HEK293 (cell line): ENCODE measurements at regions not wholly inside any gene's neighbourhood (a gene's known extent, or its start where the extent isn't known, plus 50 kb on each side); places are given as distances from the start of the nearest gene placed in this dataset.

Experiments
- CTCF ChIA-PET: fragments of 350-600 bp; formaldehyde crosslinking; extraction: SDS; loops from one replicate; lab custom pipeline; 2021; ENCODE audit warnings: antibody characterized with exemption; lab: Yijun Ruan, JAX
- POLR2A ChIA-PET: fragments of 300-600 bp; formaldehyde crosslinking; extraction: SDS; loops from one replicate; lab custom pipeline; 2020; ENCODE audit warnings: antibody characterized with exemption, inconsistent platforms; lab: Yijun Ruan, JAX
- H3K27ac ChIP-seq: fragments of 200-500 bp; sonication (Bioruptor generic); 2 replicates; pipeline ENCODE4 v1.5.1; 2014; ENCODE audit warnings: low read depth, low read length, control low read depth, inconsistent platforms; ENCODE audit errors: extremely low read depth
- H3K36me3 ChIP-seq, 2 experiments: fragments of 200-500 bp in 1 of 2; sonication (Bioruptor generic) in 1 of 2; 1 replicate in 1 of 2; 2 replicates in 1 of 2; pipeline ENCODE4 v1.5.1; 2014 to 2017; ENCODE audit warnings: inconsistent platforms in 2 of 2, low read length in 2 of 2; ENCODE audit not compliant: control insufficient read depth in 2 of 2, insufficient read depth in 1 of 2
- H3K4me1 ChIP-seq: fragments of 200-500 bp; sonication (Bioruptor generic); 2 replicates; pipeline ENCODE4 v1.5.1; 2014; ENCODE audit warnings: mild to moderate bottlenecking, low read length, inconsistent platforms; ENCODE audit not compliant: control insufficient read depth, insufficient read depth
- H3K4me3 ChIP-seq: 2 replicates; pipeline ENCODE4 v1.5.1; 2011; ENCODE audit warnings: low read depth, mild to moderate bottlenecking, control low read depth, low read length, moderate library complexity
- H3K9me3 ChIP-seq: fragments of 200-500 bp; sonication (Bioruptor generic); 2 replicates; pipeline ENCODE4 v1.5.1; 2014; ENCODE audit warnings: low read depth, low read length, inconsistent platforms; ENCODE audit not compliant: control insufficient read depth, insufficient read depth
- FEZF1 ChIP-seq: fragments of 450-650 bp; formaldehyde crosslinking; IDR thresholded peaks from 2 replicates; pipeline ENCODE4 v1.5.1; 2016; ENCODE audit warnings: missing biosample characterization, missing genetic modification characterization
- GFI1B ChIP-seq: fragments of 450-650 bp; formaldehyde crosslinking; IDR thresholded peaks from 2 replicates; pipeline ENCODE4 v1.5.1; 2016; ENCODE audit warnings: missing biosample characterization, missing genetic modification characterization
- GLI2 ChIP-seq: fragments of 450-650 bp; formaldehyde crosslinking; IDR thresholded peaks from 2 replicates; pipeline ENCODE4; 2017; ENCODE audit warnings: missing biosample characterization, missing genetic modification characterization, low read depth, borderline replicate concordance
- KLF16 ChIP-seq: fragments of 450-650 bp; formaldehyde crosslinking; IDR thresholded peaks from 2 replicates; pipeline ENCODE4 v1.5.1; 2017; ENCODE audit warnings: missing biosample characterization, missing genetic modification characterization
- MYNN ChIP-seq: fragments of 450-650 bp; formaldehyde crosslinking; IDR thresholded peaks from 2 replicates; pipeline ENCODE4 v1.5.1; 2016; ENCODE audit warnings: missing biosample characterization, missing genetic modification characterization, borderline replicate concordance
- REPIN1 ChIP-seq: fragments of 450-650 bp; formaldehyde crosslinking; IDR thresholded peaks from 2 replicates; pipeline ENCODE4 v1.5.1; 2017; ENCODE audit warnings: missing biosample characterization, missing genetic modification characterization, low read depth
- SCRT2 ChIP-seq: fragments of 450-650 bp; formaldehyde crosslinking; IDR thresholded peaks from 2 replicates; pipeline ENCODE4 v1.5.1; 2016; ENCODE audit warnings: missing biosample characterization, missing genetic modification characterization
- SETDB1 ChIP-seq: IDR thresholded peaks from one replicate; pipeline ENCODE4 v1.6.1; 2017; ENCODE audit warnings: mild to moderate bottlenecking, low read length, moderate library complexity, mixed read lengths; ENCODE audit not compliant: insufficient read length
- ZBTB48 ChIP-seq: fragments of 450-650 bp; formaldehyde crosslinking; IDR thresholded peaks from 2 replicates; pipeline ENCODE4 v1.5.1; 2016; ENCODE audit warnings: missing biosample characterization, missing genetic modification characterization
- ZNF10 ChIP-seq: fragments of 450-650 bp; formaldehyde crosslinking; IDR thresholded peaks from 2 replicates; pipeline ENCODE4 v1.5.1; 2017; ENCODE audit warnings: missing biosample characterization, missing genetic modification characterization
- ZNF157 ChIP-seq: fragments of 450-650 bp; formaldehyde crosslinking; IDR thresholded peaks from 2 replicates; pipeline ENCODE4 v1.5.1; 2016; ENCODE audit warnings: missing biosample characterization, missing genetic modification characterization
- ZNF23 ChIP-seq: fragments of 450-650 bp; formaldehyde crosslinking; IDR thresholded peaks from 2 replicates; pipeline ENCODE4 v1.5.1; 2016; ENCODE audit warnings: missing biosample characterization, missing genetic modification characterization, borderline replicate concordance
- ZNF248 ChIP-seq: fragments of 450-650 bp; formaldehyde crosslinking; IDR thresholded peaks from 2 replicates; pipeline ENCODE4 v1.5.1; 2017; ENCODE audit warnings: missing biosample characterization, missing genetic modification characterization
- ZNF416 ChIP-seq: fragments of 450-650 bp; formaldehyde crosslinking; IDR thresholded peaks from 2 replicates; pipeline ENCODE4 v1.5.1; 2016; ENCODE audit warnings: missing biosample characterization, missing genetic modification characterization
- ZNF426 ChIP-seq: fragments of 450-650 bp; formaldehyde crosslinking; IDR thresholded peaks from 2 replicates; pipeline ENCODE4 v1.5.1; 2017; ENCODE audit warnings: missing biosample characterization, missing genetic modification characterization, mild to moderate bottlenecking, inconsistent platforms, moderate library complexity
- ZNF48 ChIP-seq: fragments of 450-650 bp; formaldehyde crosslinking; IDR thresholded peaks from 2 replicates; pipeline ENCODE4 v1.5.1; 2016; ENCODE audit warnings: missing biosample characterization, missing genetic modification characterization
- ZNF510 ChIP-seq: fragments of 450-650 bp; formaldehyde crosslinking; IDR thresholded peaks from 2 replicates; pipeline ENCODE4 v1.5.1; 2018; ENCODE audit warnings: mild to moderate bottlenecking, missing genetic modification characterization, missing biosample characterization; ENCODE audit not compliant: insufficient replicate concordance
- ZNF544 ChIP-seq: fragments of 450-650 bp; formaldehyde crosslinking; IDR thresholded peaks from 2 replicates; pipeline ENCODE4 v1.5.0; 2017; ENCODE audit warnings: missing biosample characterization, missing genetic modification characterization
- ZNF624 ChIP-seq: fragments of 450-650 bp; formaldehyde crosslinking; IDR thresholded peaks from 2 replicates; pipeline ENCODE4 v1.5.1; 2017; ENCODE audit warnings: missing biosample characterization, missing genetic modification characterization
- ZNF670 ChIP-seq: fragments of 450-650 bp; formaldehyde crosslinking; IDR thresholded peaks from 2 replicates; pipeline ENCODE4 v1.5.1; 2016; ENCODE audit warnings: missing biosample characterization, missing genetic modification characterization, low read depth
- ZSCAN23 ChIP-seq: fragments of 450-650 bp; formaldehyde crosslinking; IDR thresholded peaks from 2 replicates; pipeline ENCODE4 v1.5.1; 2016; ENCODE audit warnings: missing biosample characterization, missing genetic modification characterization
- TF ChIP-seq, protein P1 (sequence below): fragments of 450-650 bp; formaldehyde crosslinking; IDR thresholded peaks from 2 replicates; pipeline ENCODE4 v1.5.1; 2016; ENCODE audit warnings: missing biosample characterization, missing genetic modification characterization
- TF ChIP-seq, protein P2 (sequence below): fragments of 450-650 bp; formaldehyde crosslinking; IDR thresholded peaks from 2 replicates; pipeline ENCODE4 v1.5.1; 2017; ENCODE audit warnings: missing biosample characterization, missing genetic modification characterization

DNA sequence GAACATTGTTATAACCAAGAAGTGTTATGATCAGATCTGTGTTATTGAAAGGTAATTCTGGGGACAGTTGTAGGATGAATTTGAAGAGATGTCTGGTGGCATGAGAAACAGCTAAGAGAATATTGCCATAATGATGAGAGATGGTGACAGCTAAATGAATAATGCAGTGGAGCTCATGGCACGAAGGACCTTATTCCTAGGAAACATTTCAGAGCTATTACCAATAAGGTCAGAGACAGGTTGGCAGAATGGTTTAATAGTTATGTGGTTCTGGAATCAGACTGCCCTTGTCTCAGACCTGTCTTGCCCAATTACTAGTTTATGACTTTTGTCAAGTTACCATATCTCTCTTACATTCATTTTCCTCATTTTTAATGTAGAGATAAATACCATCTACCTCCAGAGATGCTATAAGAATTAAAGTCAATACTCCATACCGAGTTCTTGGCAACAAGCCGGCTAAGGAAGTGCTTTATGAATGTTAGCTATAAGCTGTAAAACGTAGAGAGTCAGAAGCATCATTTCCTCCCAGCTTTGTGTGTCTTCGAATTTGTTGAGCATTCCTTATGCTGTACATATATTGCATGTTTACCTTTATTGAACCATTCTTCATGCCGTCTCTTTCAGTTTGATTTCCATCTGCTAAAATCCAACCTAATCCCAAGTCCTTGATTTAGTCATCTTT, 73.6 kb upstream of the COL5A2 start:
- Histone ChIP-seq H3K36me3 (no peaks in the 10 kb centered on the region), H3K27ac (no peak overlapping the region), H3K9me3 (no peaks in the 10 kb centered on the region), H3K4me3 (no peak overlapping the region), H3K4me1 (0 out of 2 replicates have a peak, but pooled peaks cover 2% of the 10 kb centered on the region)
- CTCF ChIA-PET = no interaction called here
- POLR2A ChIA-PET = no interaction called here
- no peak for TF ChIP-seq FEZF1
- TF ChIP-seq MYNN (tag by site-specific recombination) = no peak
- TF ChIP-seq ZNF248 (tag by site-specific recombination) = no peak
- TF ChIP-seq ZNF670 (tag by site-specific recombination) = no peak
- TF ChIP-seq ZNF624 (tag by site-specific recombination) = no peak
- TF ChIP-seq SCRT2 (tag by site-specific recombination) = no peak
- TF ChIP-seq ZNF416 (tag by site-specific recombination) = no peak
- TF ChIP-seq ZNF10 (tag by site-specific recombination) = no peak
- TF ChIP-seq ZBTB48 (tag by site-specific recombination) = no peak
- no peak for TF ChIP-seq SETDB1
- no peak for TF ChIP-seq ZNF544 (tag by site-specific recombination)
- TF ChIP-seq ZNF510 (tag by site-specific recombination) = no peak
- TF ChIP-seq REPIN1 (tag by site-specific recombination) = no peak
- TF ChIP-seq, protein P1, sequence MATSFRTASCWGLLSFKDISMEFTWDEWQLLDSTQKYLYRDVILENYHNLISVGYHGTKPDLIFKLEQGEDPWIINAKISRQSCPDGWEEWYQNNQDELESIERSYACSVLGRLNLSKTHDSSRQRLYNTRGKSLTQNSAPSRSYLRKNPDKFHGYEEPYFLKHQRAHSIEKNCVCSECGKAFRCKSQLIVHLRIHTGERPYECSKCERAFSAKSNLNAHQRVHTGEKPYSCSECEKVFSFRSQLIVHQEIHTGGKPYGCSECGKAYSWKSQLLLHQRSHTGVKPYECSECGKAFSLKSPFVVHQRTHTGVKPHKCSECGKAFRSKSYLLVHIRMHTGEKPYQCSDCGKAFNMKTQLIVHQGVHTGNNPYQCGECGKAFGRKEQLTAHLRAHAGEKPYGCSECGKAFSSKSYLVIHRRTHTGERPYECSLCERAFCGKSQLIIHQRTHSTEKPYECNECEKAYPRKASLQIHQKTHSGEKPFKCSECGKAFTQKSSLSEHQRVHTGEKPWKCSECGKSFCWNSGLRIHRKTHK (tag by site-specific recombination) = no peak
- TF ChIP-seq, protein P2, sequence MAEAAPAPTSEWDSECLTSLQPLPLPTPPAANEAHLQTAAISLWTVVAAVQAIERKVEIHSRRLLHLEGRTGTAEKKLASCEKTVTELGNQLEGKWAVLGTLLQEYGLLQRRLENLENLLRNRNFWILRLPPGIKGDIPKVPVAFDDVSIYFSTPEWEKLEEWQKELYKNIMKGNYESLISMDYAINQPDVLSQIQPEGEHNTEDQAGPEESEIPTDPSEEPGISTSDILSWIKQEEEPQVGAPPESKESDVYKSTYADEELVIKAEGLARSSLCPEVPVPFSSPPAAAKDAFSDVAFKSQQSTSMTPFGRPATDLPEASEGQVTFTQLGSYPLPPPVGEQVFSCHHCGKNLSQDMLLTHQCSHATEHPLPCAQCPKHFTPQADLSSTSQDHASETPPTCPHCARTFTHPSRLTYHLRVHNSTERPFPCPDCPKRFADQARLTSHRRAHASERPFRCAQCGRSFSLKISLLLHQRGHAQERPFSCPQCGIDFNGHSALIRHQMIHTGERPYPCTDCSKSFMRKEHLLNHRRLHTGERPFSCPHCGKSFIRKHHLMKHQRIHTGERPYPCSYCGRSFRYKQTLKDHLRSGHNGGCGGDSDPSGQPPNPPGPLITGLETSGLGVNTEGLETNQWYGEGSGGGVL (tag by site-specific recombination) = no peak
- no peak for TF ChIP-seq ZNF426 (tag by site-specific recombination)
- no peak for TF ChIP-seq GLI2 (tag by site-specific recombination)
- TF ChIP-seq GFI1B (tag by site-specific recombination) = no peak
- no peak for TF ChIP-seq ZSCAN23 (tag by site-specific recombination)
- no peak for TF ChIP-seq KLF16 (tag by site-specific recombination)

DNA sequence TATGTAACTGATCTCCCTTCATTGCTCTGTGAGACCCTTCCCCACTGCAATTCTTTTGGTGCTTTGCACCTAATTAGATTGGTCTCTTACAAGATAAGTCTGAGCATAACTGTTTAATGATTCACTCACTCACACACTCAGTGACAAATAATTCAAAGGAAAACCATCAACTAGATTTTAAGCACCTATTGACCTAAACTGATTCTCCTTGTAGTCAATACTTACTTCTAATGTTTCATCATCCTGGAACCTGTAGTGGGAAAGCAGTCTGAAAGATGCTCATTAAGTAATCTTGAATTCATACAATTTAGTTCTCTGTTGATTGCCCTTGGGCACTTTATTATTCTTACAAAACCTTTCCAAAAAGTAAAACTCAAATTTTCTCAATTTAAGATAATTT, 74.3 kb upstream of the COL5A2 start:
- TF ChIP-seq ZNF23 (tag by site-specific recombination) = no peak
- TF ChIP-seq SETDB1 = no peak
- TF ChIP-seq ZNF48 = no peak
- TF ChIP-seq ZNF157 (tag by site-specific recombination) = no peak
- no peak for TF ChIP-seq ZNF426 (tag by site-specific recombination)
- no peak for TF ChIP-seq GLI2 (tag by site-specific recombination)
- no peak overlapping the region for H3K4me3 ChIP-seq

More for the DNA sequence above, 74.3 kb upstream of the COL5A2 start:
- POLR2A ChIA-PET = no interaction called here
- Histone ChIP-seq H3K9me3 (no peaks in the 10 kb centered on the region), H3K27ac (no peak overlapping the region), H3K4me1 (0 out of 2 replicates have a peak, but pooled peaks cover 2% of the 10 kb centered on the region), H3K36me3 (no peaks in the 10 kb centered on the region)
- CTCF ChIA-PET = no interaction called here
